ENCODE measurements at regions not wholly inside any gene's neighbourhood (a gene's known extent, or its start where the extent isn't known, plus 50 kb on each side); places are given as distances from the start of the nearest gene placed in this dataset.

DNA sequence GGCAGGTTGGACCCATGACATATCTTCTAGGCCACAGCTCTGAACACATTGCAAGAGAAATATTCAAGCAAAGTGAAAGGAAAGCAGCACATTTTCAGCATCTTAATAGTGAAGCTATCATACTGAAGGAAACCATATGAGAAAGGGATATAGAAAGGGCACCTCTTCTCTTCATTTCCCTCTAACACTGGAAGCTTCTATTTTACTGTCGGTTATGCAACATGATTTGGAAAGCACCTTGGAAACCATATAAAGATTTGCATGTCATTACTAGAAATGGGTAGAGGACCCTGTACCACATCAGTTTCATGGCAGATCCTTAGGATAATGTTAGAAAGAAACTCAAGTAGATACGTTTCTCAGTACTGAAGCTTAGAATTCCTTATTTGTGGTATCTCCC lies 70.5 kb upstream of the HMGN3 start:
- no peak for DNase-seq (ENCODE audit: low spot score)

DNA sequence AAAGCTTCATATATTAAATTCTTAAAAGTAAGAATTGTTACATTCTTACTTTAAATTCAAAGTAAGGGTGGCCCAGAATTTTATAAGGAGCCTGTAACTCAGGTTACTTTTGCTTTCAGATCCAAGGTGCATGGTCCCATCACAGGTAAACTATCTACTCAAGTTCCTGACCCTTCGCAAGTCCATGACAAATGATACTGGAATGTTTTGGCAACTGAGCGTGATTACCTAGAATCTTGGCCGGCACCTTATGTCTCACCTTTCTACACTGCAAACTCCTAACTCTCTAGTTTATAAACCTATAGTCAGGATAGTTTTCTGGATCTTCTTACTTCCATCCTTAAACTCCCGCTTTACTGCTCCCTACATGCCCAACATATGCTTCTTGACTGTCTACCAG lies 67.9 kb upstream of the HMGN3 start:
- no peak for DNase-seq (ENCODE audit: low spot score)

DNA sequence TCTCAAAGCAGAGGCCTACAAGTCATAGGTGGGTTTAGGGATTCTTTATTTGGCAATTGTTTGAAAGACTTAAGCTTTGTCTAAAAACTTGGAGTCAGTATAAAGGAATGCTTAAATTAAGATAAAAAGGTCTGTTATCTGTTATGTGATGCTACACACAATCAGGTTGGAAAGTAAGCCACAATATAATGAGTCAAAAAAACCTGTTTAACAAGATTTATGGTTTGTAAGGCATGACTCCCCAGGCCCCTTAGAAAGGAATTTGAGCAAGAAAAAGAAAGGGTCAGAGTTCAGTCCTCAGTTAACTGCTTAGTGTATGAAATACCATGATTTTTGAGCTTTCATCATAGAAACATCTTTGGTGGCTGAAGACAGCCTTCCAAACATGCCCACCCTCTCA lies 66.8 kb upstream of the HMGN3 start:
- DNase-seq (ENCODE audit: low spot score), result no peak

DNA sequence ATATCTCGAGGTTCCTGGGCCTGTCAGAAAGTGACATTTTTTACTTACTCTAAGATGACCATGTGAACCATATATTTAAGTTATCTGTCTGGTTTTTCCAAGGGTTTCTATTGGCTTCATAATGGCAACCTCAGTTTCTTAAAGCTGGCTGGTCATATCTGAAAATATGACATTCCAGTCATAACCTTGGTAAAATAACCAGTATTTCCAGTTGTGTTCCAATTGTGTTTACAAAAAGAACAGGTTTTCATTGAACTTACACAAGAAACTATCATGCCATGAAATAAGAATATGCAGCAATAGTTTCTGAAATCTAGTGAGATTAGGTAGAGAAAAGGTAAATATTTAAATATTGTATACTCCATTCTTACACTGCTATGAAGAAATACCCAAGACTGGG lies 61.7 kb upstream of the HMGN3 start:
- no peak for DNase-seq (ENCODE audit: low spot score)
